ENCODE measurements at regions not wholly inside any gene's neighbourhood (a gene's known extent, or its start where the extent isn't known, plus 50 kb on each side); places are given as distances from the start of the nearest gene placed in this dataset.
A peak's percentile ranks its signal among the peaks of the same experiment; 100 is the strongest.
"Not testable (repeated sequence)": the region's sequence is repeated elsewhere in the genome, so short reads cannot be mapped to it uniquely, and the experiment has no call there.

- not testable (repeated sequence) for H3K4me2 ChIP-seq (ENCODE audit: low read length); H3K4ac ChIP-seq (ENCODE audit: low read depth, low read length); H3K4me3 ChIP-seq (ENCODE audit: low read depth, low read length); H4K91ac ChIP-seq (ENCODE audit: low read depth, low read length); DNase-seq; H3K14ac ChIP-seq (ENCODE audit: low read length); H2AFZ ChIP-seq (ENCODE audit: insufficient read depth, low read length, poor library complexity); H2BK5ac ChIP-seq (ENCODE audit: low read depth, low read length, poor library complexity); H3K27me3 ChIP-seq (ENCODE audit: insufficient read depth, low read length); H3K4me1 ChIP-seq (ENCODE audit: control insufficient read depth in 1 of 2, insufficient read depth in 2 of 2, low read length in 2 of 2); H3K79me2 ChIP-seq (ENCODE audit: control insufficient read depth, insufficient read depth, low read length, poor library complexity); H3K36me3 ChIP-seq (ENCODE audit: control insufficient read depth in 1 of 2, insufficient read depth in 2 of 2, low read length in 2 of 2); H3K23ac ChIP-seq (ENCODE audit: low read length); H3K79me1 ChIP-seq (ENCODE audit: low read length); H3K27ac ChIP-seq (ENCODE audit: low read depth, low read length); H3K9ac ChIP-seq (ENCODE audit: low read length); H2BK120ac ChIP-seq (ENCODE audit: insufficient read depth, low read length, poor library complexity); H2AK5ac ChIP-seq (ENCODE audit: low read length); H4K8ac ChIP-seq (ENCODE audit: low read depth, low read length); H3K18ac ChIP-seq (ENCODE audit: low read length); H2BK12ac ChIP-seq (ENCODE audit: low read length); H4K12ac ChIP-seq (ENCODE audit: low read depth, low read length); H3K9me3 ChIP-seq (ENCODE audit: insufficient read depth, low read depth, low read length)
- WGBS (ENCODE audit: extremely low coverage, insufficient coverage, insufficient read length), result no CpG with 5 or more reads among the region's 11 CpGs
Observed at GRCh38 chr2:236356321-236356720, 92.1 kb upstream of the ASB18 start.

DNA sequence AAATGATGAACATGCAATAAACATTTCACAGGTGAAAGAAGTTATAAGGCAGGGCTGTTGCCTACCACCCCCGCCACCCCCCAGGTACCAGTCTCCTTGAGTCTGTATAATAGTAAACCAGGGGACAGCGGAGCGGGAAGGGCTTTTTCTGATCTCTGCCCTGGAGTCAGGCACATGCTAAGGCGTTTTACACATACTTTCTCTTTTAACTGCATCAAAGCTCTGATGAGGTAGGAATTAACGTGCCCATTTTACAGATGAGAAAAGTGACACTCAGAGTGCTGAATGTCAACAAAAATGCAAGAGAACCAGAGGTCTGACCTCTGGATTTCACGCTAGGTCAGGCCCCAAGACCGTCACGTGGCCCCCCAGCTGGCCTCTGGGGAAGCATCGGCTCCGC, 94.3 kb upstream of the ASB18 start:
- H3K4me2 ChIP-seq (ENCODE audit: low read length); H4K8ac ChIP-seq (ENCODE audit: low read depth, low read length); H3K23ac ChIP-seq (ENCODE audit: low read length); H3K4me1 ChIP-seq (ENCODE audit: control insufficient read depth in 1 of 2, insufficient read depth in 2 of 2, low read length in 2 of 2); H3K18ac ChIP-seq (ENCODE audit: low read length); H3K27ac ChIP-seq (ENCODE audit: low read depth, low read length); H3K36me3 ChIP-seq (ENCODE audit: control insufficient read depth in 1 of 2, insufficient read depth in 2 of 2, low read length in 2 of 2); H4K12ac ChIP-seq (ENCODE audit: low read depth, low read length); H3K14ac ChIP-seq (ENCODE audit: low read length); H2BK12ac ChIP-seq (ENCODE audit: low read length); H3K4ac ChIP-seq (ENCODE audit: low read depth, low read length); H3K9ac ChIP-seq (ENCODE audit: low read length); H4K91ac ChIP-seq (ENCODE audit: low read depth, low read length); H2AK5ac ChIP-seq (ENCODE audit: low read length); H2AFZ ChIP-seq (ENCODE audit: insufficient read depth, low read length, poor library complexity); H3K79me1 ChIP-seq (ENCODE audit: low read length); DNase-seq; H2BK120ac ChIP-seq (ENCODE audit: insufficient read depth, low read length, poor library complexity); H3K9me3 ChIP-seq (ENCODE audit: insufficient read depth, low read depth, low read length); H3K79me2 ChIP-seq (ENCODE audit: control insufficient read depth, insufficient read depth, low read length, poor library complexity); H3K27me3 ChIP-seq (ENCODE audit: insufficient read depth, low read length); H3K4me3 ChIP-seq (ENCODE audit: low read depth, low read length); H2BK5ac ChIP-seq (ENCODE audit: low read depth, low read length, poor library complexity): not testable (repeated sequence)
- WGBS (ENCODE audit: extremely low coverage, insufficient coverage, insufficient read length), result no CpG with 5 or more reads among the region's 10 CpGs

DNA sequence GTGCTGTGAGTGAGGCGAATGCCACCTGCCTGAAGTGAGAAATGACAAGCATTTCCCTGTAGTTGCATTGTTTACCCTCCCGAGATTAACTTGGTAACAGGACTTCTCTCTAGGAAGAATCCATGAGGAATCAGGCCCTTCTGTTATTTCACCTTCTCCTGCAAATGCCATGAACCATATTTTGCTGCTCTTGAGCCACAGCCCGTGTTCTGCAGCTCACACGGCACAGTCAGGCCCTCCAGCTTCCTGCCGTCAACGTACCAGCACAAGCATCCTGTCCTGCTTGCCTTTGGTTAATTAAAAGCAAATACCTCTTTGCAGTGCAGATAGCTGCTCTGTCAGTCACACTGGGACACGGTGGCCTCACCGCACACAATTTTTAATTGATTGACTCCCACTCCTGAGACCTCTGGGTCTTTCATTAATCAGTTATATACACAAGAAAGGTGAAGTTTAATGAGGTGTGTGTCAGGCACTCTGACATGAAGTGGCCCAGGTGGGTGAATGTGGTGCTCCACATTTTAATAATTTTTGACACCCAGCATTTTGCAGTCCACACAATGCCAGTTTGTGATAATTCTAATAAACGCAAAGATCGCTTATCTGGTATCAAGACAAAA, 95.3 kb upstream of the ASB18 start:
- H4K91ac ChIP-seq (ENCODE audit: low read depth, low read length), result no peak overlapping the region
- H3K79me2 ChIP-seq (ENCODE audit: control insufficient read depth, insufficient read depth, low read length, poor library complexity), result no peaks in the 10 kb centered on the region
- H3K9ac ChIP-seq (ENCODE audit: low read length), result no peak overlapping the region
- H3K18ac ChIP-seq (ENCODE audit: low read length), result no peak overlapping the region
- H3K27me3 ChIP-seq (ENCODE audit: insufficient read depth, low read length), result no peaks in the 10 kb centered on the region
- no peak overlapping the region for H2AFZ ChIP-seq (ENCODE audit: insufficient read depth, low read length, poor library complexity)
- H3K4me3 ChIP-seq (ENCODE audit: low read depth, low read length), result no peak overlapping the region
- H2BK12ac ChIP-seq (ENCODE audit: low read length), result no peak overlapping the region
- H3K4ac ChIP-seq (ENCODE audit: low read depth, low read length), result no peak overlapping the region
- H3K23ac ChIP-seq (ENCODE audit: low read length), result no peak overlapping the region
- no peaks in the 10 kb centered on the region for H3K4me1 ChIP-seq (ENCODE audit: control insufficient read depth in 1 of 2, insufficient read depth in 2 of 2, low read length in 2 of 2)
- peaks cover 1% of the 10 kb centered on the region for H3K79me1 ChIP-seq (ENCODE audit: low read length)
- peaks cover 0 to 2% of the 10 kb centered on the region in 2 experiments for H3K36me3 ChIP-seq (ENCODE audit: control insufficient read depth in 1 of 2, insufficient read depth in 2 of 2, low read length in 2 of 2)
- no peak overlapping the region for H4K12ac ChIP-seq (ENCODE audit: low read depth, low read length)
- no peak overlapping the region for H4K8ac ChIP-seq (ENCODE audit: low read depth, low read length)
- no peaks in the 10 kb centered on the region for H3K9me3 ChIP-seq (ENCODE audit: insufficient read depth, low read depth, low read length)
- H3K27ac ChIP-seq (ENCODE audit: low read depth, low read length), result no peak overlapping the region
- peak; percentile 79 to 83 for DNase-seq
- H2AK5ac ChIP-seq (ENCODE audit: low read length), result no peak overlapping the region
- H2BK5ac ChIP-seq (ENCODE audit: low read depth, low read length, poor library complexity), result no peak overlapping the region
- H3K4me2 ChIP-seq (ENCODE audit: low read length), result no peak overlapping the region
- H2BK120ac ChIP-seq (ENCODE audit: insufficient read depth, low read length, poor library complexity), result no peak overlapping the region
- no CpG with 5 or more reads among the region's 10 CpGs for WGBS (ENCODE audit: extremely low coverage, insufficient coverage, insufficient read length)
- H3K14ac ChIP-seq (ENCODE audit: low read length), result no peak overlapping the region

GRCh38 chr2:236360496-236360895, 96.3 kb upstream of the ASB18 start:
- Histone ChIP-seq H2BK5ac (ENCODE audit: low read depth, low read length, poor library complexity) (no peak overlapping the region), H3K14ac (ENCODE audit: low read length) (no peak overlapping the region), H3K4me2 (ENCODE audit: low read length) (no peak overlapping the region), H4K12ac (ENCODE audit: low read depth, low read length) (no peak overlapping the region), H3K27me3 (ENCODE audit: insufficient read depth, low read length) (no peaks in the 10 kb centered on the region), H2BK12ac (ENCODE audit: low read length) (peak overlapping the region; percentile 16), H3K9me3 (ENCODE audit: insufficient read depth, low read depth, low read length) (no peaks in the 10 kb centered on the region), H3K79me2 (ENCODE audit: control insufficient read depth, insufficient read depth, low read length, poor library complexity) (no peaks in the 10 kb centered on the region), H2AK5ac (ENCODE audit: low read length) (no peak overlapping the region), H3K4ac (ENCODE audit: low read depth, low read length) (no peak overlapping the region), H3K4me1 (ENCODE audit: control insufficient read depth in 1 of 2, insufficient read depth in 2 of 2, low read length in 2 of 2) (no peaks in the 10 kb centered on the region), H2AFZ (ENCODE audit: insufficient read depth, low read length, poor library complexity) (no peak overlapping the region), H2BK120ac (ENCODE audit: insufficient read depth, low read length, poor library complexity) (no peak overlapping the region), H3K27ac (ENCODE audit: low read depth, low read length) (peak overlapping the region; percentile 16), H3K4me3 (ENCODE audit: low read depth, low read length) (no peak overlapping the region), H3K23ac (ENCODE audit: low read length) (no peak overlapping the region), H3K79me1 (ENCODE audit: low read length) (peaks cover 1% of the 10 kb centered on the region), H4K8ac (ENCODE audit: low read depth, low read length) (no peak overlapping the region), H3K36me3 (ENCODE audit: control insufficient read depth in 1 of 2, insufficient read depth in 2 of 2, low read length in 2 of 2) (no peaks in the 10 kb centered on the region), H3K9ac (ENCODE audit: low read length) (no peak overlapping the region), H3K18ac (ENCODE audit: low read length) (no peak overlapping the region), H4K91ac (ENCODE audit: low read depth, low read length) (no peak overlapping the region)
- DNase-seq, result no peak
- no CpG with 5 or more reads among the region's 4 CpGs for WGBS (ENCODE audit: extremely low coverage, insufficient coverage, insufficient read length)
